ENCODE measurements at regions not wholly inside any gene's neighbourhood (a gene's known extent, or its start where the extent isn't known, plus 50 kb on each side); places are given as distances from the start of the nearest gene placed in this dataset.

- no peaks in the 10 kb centered on the region for H3K36me3 Mint-ChIP-seq
- ATAC-seq (ENCODE audit: low read depth): no peak
- no peaks in the 10 kb centered on the region for H3K4me1 Mint-ChIP-seq
- H3K27me3 Mint-ChIP-seq: peaks cover 4% of the 10 kb centered on the region
- H3K4me3 Mint-ChIP-seq: no peak overlapping the region
- no peak overlapping the region for H3K27ac Mint-ChIP-seq
- no peaks in the 10 kb centered on the region for H3K9me3 Mint-ChIP-seq
- no peak for DNase-seq (ENCODE audit: low spot score in 2 of 2)
Measured at GRCh38 chr9:88781628-88782391, 209.5 kb upstream of the S1PR3 start.

DNA sequence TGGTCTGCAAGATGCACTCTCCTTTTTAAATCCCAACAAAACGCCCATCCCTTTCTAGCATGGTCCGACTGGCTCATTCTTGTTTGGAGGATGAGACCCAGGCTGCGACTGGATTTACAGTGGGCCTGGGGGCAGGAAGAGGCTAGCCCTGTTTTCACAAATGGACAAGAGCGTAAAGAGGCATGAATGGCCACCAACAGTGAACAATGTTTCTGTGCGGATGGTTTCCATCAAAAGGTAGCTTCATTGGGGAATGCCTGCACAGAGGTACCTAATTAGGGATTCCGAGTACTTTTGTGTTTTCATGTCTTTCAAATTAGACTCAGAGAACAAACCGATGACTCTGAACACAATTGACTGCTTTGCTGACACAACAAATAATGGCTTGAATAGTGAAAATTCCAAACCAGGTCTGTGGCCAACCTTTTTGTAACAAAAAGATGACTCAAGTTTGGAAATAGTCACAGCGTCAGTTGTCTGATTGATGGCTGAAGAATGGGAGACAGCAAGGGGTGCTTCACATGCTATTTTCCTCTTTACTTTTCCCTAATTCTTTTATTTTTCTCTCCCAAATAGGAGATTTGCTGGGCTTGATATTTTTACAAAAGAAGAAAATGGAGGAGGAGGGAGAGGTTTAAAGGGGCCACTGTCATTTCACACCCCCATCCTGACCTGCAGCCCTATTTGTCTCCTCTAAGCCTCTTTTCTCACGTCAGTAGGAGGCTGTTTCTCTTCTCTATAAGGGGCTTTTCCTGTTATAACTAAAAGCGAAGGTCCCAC lies 208.1 kb upstream of the S1PR3 start:
- no peak for ATAC-seq (ENCODE audit: low read depth)
- Mint-ChIP-seq H3K27me3 (peaks cover 4% of the 10 kb centered on the region), H3K9me3 (no peaks in the 10 kb centered on the region), H3K4me1 (no peaks in the 10 kb centered on the region), H3K36me3 (no peaks in the 10 kb centered on the region), H3K4me3 (no peak overlapping the region), H3K27ac (no peak overlapping the region)
- DNase-seq (ENCODE audit: low spot score in 2 of 2): no peak

DNA sequence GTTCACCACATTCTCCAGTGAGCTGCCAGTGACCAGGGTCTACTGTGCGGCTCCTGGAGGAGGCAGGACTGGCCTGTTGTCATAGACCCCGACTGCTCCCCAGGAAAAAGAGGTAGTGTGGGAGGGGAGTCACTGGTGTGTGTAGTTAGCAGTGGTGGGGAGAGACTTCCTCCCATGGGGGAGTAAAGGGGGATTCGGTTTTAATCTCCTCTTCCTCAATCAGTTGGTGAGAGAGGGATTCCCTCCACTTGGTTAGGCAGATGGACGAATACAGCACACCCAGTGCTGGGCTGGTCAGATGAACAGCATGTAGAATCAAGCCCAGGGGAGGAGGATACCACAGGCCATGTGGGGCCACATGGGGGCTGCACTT lies 207.6 kb upstream of the S1PR3 start:
- no peak overlapping the region for H3K4me3 Mint-ChIP-seq

DNA sequence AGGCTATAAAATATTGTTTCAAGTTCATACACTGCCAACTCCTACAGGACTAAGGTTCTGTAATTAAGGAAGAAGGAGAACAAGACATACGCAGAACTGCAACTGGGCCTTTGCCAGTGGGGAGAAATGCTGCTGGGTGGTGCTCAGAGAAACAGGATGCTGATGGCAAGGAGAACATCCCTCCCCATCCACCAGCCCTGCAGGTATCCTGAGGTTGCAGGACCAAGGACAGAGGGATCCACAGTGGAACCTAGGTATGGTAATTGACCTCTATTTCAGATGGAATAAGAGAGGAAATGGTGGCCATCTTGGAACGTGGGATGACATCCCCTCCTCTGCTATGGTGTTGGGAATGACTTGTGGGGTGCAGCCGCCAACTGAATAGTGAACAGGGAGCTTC lies 206.3 kb upstream of the S1PR3 start:
- H3K4me3 Mint-ChIP-seq: no peak overlapping the region
- H3K36me3 Mint-ChIP-seq: no peaks in the 10 kb centered on the region
- peaks cover 8% of the 10 kb centered on the region for H3K27me3 Mint-ChIP-seq
- ATAC-seq (ENCODE audit: low read depth): no peak
- DNase-seq (ENCODE audit: low spot score in 2 of 2): no peak
- H3K27ac Mint-ChIP-seq: no peak overlapping the region
- H3K4me1 Mint-ChIP-seq: no peaks in the 10 kb centered on the region
- no peaks in the 10 kb centered on the region for H3K9me3 Mint-ChIP-seq

More for the DNA sequence above, 207.6 kb upstream of the S1PR3 start:
- Mint-ChIP-seq H3K4me1 (no peaks in the 10 kb centered on the region), H3K36me3 (no peaks in the 10 kb centered on the region), H3K9me3 (no peaks in the 10 kb centered on the region), H3K27me3 (peaks cover 7% of the 10 kb centered on the region), H3K27ac (no peak overlapping the region)
- no peak for DNase-seq (ENCODE audit: low spot score in 2 of 2)
- no peak for ATAC-seq (ENCODE audit: low read depth)

DNA sequence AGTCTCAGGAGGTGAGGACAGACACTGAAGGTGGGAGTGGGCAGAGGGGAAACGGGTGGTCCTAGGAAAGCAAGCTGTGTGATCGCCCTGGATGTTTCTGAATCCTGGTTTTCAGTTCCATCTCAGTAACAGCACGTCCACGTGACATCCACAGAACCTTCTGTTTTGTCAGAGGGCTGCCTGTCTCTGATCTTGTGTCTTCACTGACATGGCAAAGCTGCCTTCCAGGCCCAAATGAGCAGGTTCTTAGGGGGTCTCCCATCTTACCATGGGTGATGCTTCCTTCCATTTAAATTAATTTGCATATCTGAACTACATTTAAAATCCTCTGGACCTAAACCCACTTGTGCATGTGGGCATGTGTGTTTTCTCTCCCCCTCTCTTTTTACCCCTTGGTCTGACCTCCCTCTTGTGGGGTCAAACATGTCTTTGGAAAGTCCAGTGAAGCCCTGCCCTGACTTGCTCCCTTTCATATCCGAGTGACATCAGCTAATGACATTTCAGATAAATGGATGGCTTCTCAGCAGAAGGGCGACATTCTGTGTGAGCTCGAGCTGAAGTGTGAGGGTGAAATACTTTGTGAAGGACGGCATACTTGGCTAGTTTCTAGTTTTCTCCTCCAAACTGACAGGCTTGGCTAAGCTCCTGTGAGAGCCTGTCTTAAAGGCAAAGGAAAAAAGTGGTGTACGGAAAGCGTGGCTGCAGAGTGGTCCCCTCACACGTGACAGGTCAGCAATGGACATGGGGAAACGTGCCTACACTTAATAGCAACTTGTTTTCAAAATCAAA lies 204.8 kb upstream of the S1PR3 start:
- Mint-ChIP-seq H3K36me3 (no peaks in the 10 kb centered on the region), H3K27me3 (peaks cover 11% of the 10 kb centered on the region)
- no peak for DNase-seq (ENCODE audit: low spot score in 2 of 2)

DNA sequence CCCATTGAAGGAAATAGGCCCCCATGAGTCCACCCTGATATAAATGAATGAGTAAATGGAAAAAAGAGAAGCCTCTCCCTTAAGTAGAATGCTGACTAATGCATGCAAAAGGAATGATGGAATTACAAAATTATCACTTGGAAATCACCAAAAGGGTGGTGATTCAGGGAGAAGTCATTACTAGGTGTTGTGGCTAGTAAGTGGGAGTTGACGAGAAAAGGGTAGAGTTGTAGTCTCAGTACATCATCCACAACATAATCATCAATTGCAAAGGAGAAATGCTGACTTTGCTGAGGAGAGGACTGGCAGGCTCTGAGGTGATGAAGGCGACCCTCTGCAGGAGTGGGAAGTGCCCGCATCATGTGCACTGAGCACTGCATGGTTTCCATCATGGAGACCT lies 201.5 kb upstream of the S1PR3 start:
- H3K4me3 Mint-ChIP-seq: no peak overlapping the region
- H3K9me3 Mint-ChIP-seq: no peaks in the 10 kb centered on the region
- DNase-seq (ENCODE audit: low spot score in 2 of 2) (no peak), ATAC-seq (ENCODE audit: low read depth) (no peak)
- H3K27ac Mint-ChIP-seq: no peak overlapping the region
- H3K4me1 Mint-ChIP-seq: no peaks in the 10 kb centered on the region
- H3K36me3 Mint-ChIP-seq: no peaks in the 10 kb centered on the region
- peaks cover 8% of the 10 kb centered on the region for H3K27me3 Mint-ChIP-seq

More for the DNA sequence above, 204.8 kb upstream of the S1PR3 start:
- no peak for ATAC-seq (ENCODE audit: low read depth)
- no peaks in the 10 kb centered on the region for H3K9me3 Mint-ChIP-seq
- no peak overlapping the region for H3K27ac Mint-ChIP-seq
- no peaks in the 10 kb centered on the region for H3K4me1 Mint-ChIP-seq
- H3K4me3 Mint-ChIP-seq: no peak overlapping the region

DNA sequence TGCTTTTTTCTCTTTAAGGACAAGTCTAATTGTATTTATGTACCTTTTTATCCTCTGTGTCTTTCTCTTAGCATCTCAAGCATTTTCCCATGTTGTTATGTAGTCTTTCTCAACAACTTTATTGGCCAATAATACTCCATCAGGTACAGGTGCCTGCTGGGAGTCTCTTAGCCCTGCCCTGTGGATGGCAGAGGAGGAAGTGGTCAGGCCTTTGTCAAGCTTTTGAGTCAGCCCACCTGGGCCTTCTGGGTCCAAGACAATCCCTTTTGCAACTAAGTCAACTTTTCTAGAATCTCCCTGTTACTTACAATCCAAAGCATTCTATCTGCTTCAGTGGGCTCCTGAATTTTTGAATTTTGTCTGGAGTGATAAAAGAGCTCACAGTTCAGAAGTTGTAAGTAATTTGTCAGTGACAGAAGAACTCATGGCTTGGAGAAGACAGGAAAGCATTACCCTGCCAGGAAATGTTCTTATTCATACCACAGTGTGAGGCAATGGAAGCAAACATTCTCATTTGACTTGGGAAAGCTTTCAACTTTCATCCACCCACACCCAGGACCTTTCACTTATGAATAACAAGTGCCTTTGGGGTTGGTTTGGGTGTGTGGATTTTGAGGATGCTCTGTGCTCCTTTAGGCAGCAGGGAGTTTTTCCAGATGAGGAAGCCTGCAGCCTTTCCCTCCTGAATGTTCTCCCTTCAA lies 200.0 kb upstream of the S1PR3 start:
- ATAC-seq (ENCODE audit: low read depth) (no peak), DNase-seq (ENCODE audit: low spot score in 2 of 2) (no peak)
- Mint-ChIP-seq H3K36me3 (no peaks in the 10 kb centered on the region), H3K4me1 (no peaks in the 10 kb centered on the region), H3K4me3 (no peak overlapping the region), H3K27me3 (peaks cover 8% of the 10 kb centered on the region), H3K9me3 (peaks cover 5% of the 10 kb centered on the region), H3K27ac (no peak overlapping the region)

DNA sequence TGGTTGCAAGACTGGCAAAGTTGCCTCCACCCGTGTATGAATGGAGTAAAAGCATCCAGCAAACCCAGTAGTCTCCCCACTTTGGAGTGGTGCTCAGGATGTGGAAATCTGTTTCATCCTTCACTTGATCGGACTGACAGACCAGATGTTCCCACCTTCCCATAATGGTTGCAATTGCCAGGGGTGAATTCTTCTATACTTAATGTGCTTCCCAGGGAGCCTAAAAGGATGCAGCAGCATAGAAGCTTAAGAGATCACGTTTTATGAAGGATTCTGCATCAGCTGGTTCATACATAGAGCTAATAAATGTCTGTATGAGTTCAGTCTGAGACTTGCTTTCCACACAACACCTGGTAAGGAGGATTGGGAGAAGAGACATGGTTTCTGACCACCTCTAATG lies 198.8 kb upstream of the S1PR3 start:
- H3K4me3 Mint-ChIP-seq: no peak overlapping the region
- no peak overlapping the region for H3K27ac Mint-ChIP-seq
- DNase-seq (ENCODE audit: low spot score in 2 of 2) (no peak), ATAC-seq (ENCODE audit: low read depth) (no peak)
- H3K4me1 Mint-ChIP-seq: no peaks in the 10 kb centered on the region
- no peaks in the 10 kb centered on the region for H3K36me3 Mint-ChIP-seq
- peaks cover 8% of the 10 kb centered on the region for H3K27me3 Mint-ChIP-seq
- H3K9me3 Mint-ChIP-seq: peaks cover 8% of the 10 kb centered on the region

GRCh38 chr9:88794100-88794499 lies 197.2 kb upstream of the S1PR3 start:
- Mint-ChIP-seq H3K4me1 (no peaks in the 10 kb centered on the region), H3K27me3 (peaks cover 5% of the 10 kb centered on the region), H3K4me3 (no peak overlapping the region), H3K27ac (no peak overlapping the region), H3K9me3 (peaks cover 8% of the 10 kb centered on the region), H3K36me3 (no peaks in the 10 kb centered on the region)
- no peak for DNase-seq (ENCODE audit: low spot score in 2 of 2)
- no peak for ATAC-seq (ENCODE audit: low read depth)

DNA sequence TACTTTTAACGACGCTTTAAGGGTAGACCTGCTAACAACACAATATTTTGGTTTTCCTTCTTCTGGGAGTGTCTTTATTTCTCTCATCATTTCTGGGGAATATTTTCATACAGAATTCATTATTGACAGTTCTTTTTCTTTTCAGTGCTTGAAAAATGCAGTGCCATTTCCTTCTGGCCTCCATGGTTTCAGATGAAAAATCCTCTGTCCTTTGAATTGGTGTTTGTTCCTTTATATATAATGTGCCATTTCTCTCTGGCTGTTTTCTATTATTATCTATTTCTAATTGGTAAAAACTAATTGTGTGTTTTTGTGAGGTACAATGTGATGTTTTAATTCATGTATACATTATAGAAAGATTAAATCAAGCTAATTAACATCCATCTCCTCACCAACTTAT lies 194.3 kb upstream of the S1PR3 start:
- no peak for ATAC-seq (ENCODE audit: low read depth)
- Mint-ChIP-seq H3K27ac (no peak overlapping the region), H3K27me3 (peaks cover 4% of the 10 kb centered on the region), H3K9me3 (peaks cover 8% of the 10 kb centered on the region), H3K4me1 (no peaks in the 10 kb centered on the region), H3K36me3 (no peaks in the 10 kb centered on the region), H3K4me3 (no peak overlapping the region)
- no peak for DNase-seq (ENCODE audit: low spot score in 2 of 2)

DNA sequence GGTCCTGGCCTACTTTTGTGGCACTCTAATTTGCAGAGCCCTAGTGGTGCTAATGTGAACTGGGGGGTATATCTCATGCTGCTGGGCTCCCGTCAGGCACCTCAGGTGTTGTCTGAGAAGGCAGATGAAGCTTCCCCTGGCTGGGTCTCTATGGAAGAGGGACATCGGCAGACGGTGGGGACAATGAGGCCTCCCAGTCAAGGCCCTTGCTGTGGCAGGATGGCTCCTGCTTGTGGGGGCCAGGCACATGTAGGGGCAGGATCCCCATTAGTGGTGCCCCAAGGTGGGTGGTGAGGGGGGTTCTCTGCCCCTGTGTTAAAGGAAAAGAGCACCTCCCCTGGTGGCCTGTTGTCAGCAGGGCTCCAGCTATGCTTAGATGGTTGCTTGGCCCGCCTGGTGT lies 192.8 kb upstream of the S1PR3 start:
- no peak overlapping the region for H3K4me3 Mint-ChIP-seq
- peaks cover 8% of the 10 kb centered on the region for H3K9me3 Mint-ChIP-seq
- DNase-seq (ENCODE audit: low spot score in 2 of 2) (no peak), ATAC-seq (ENCODE audit: low read depth) (no peak)
- H3K27me3 Mint-ChIP-seq: peaks cover 4% of the 10 kb centered on the region
- no peaks in the 10 kb centered on the region for H3K4me1 Mint-ChIP-seq
- H3K36me3 Mint-ChIP-seq: no peaks in the 10 kb centered on the region
- no peak overlapping the region for H3K27ac Mint-ChIP-seq

DNA sequence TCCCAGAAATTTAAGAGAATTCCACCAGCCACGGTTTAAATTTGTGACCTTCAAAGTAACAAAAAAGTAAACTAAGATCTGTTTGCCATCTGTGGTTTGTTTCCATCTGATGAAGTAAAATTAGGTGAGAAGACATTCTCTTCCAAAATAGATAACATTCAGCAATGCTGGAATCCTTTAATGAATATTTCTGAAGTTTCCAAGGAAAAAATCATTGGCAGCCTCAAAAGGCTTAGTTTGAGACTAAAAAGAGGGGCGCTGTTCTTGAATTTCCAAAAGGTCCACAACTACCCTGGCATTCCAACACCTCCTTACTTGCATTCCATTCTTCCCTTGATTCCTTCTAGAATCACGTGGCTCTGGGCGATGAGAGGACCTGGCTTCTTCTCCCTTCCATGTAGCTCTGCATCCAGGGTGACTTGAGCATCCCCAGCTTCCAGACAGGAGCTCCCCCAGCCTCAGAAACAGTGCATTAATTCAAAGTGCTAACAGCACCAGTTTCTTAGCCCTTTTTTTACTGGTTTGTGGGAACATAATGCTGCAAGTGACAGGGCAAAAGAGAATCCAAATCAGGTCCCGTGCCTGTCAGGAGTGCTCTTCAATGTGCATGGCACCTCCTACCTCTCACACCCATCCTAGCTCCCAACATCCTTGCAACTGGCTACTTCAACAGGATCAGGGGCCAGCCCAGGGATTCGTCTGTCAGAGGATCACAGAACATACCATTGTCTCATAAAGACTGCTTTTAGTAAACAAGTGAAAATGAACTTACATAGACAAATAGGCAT lies 191.5 kb upstream of the S1PR3 start:
- no peak overlapping the region for H3K27ac Mint-ChIP-seq
- peaks cover 3% of the 10 kb centered on the region for H3K4me1 Mint-ChIP-seq
- H3K9me3 Mint-ChIP-seq: peaks cover 8% of the 10 kb centered on the region
- no peak for ATAC-seq (ENCODE audit: low read depth)
- DNase-seq (ENCODE audit: low spot score in 2 of 2): no peak
- H3K4me3 Mint-ChIP-seq: no peak overlapping the region
- peaks cover 4% of the 10 kb centered on the region for H3K27me3 Mint-ChIP-seq
- no peaks in the 10 kb centered on the region for H3K36me3 Mint-ChIP-seq

DNA sequence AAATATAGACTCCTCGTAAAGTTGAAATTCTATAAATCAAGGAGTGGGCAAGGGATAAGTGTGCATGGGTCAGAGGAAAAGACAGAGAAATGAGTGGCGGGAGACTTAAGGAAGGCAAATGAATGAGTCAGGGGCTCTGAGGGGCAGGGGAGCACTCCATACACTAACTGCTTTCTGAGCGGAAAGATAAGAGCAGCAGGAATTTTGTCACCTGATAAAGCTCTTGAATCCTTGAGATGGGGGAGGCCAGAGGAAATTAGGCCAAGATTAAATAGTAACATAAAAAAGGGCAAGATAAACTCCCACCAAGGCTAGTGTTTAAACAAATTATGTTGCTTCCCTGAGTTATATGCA lies 191.0 kb upstream of the S1PR3 start:
- ATAC-seq (ENCODE audit: low read depth) (no peak), DNase-seq (ENCODE audit: low spot score in 2 of 2) (no peak)
- no peak overlapping the region for H3K27ac Mint-ChIP-seq
- peaks cover 4% of the 10 kb centered on the region for H3K27me3 Mint-ChIP-seq
- H3K36me3 Mint-ChIP-seq: no peaks in the 10 kb centered on the region
- no peak overlapping the region for H3K4me3 Mint-ChIP-seq
- H3K4me1 Mint-ChIP-seq: peaks cover 3% of the 10 kb centered on the region
- peaks cover 7% of the 10 kb centered on the region for H3K9me3 Mint-ChIP-seq
